Keratinocyte (primary cell): ENCODE measurements at regions not wholly inside any gene's neighbourhood (a gene's known extent, or its start where the extent isn't known, plus 50 kb on each side); places are given as distances from the start of the nearest gene placed in this dataset.

Experiments
- DNase-seq: peaks from one replicate; pipeline ENCODE4 v3.0.0-alpha.2; 2011; ENCODE audit warnings: low read depth, missing footprints, low spot score
- FAIRE-seq: peaks from 2 replicates; lab custom pipeline; 2011; peaks lifted over from hg19 to GRCh38; lab: Jason Lieb, UNC
- H2AFZ ChIP-seq: 2 replicates; pipeline ENCODE4 v1.6.0; 2012; ENCODE audit warnings: low read length, control low read depth, inconsistent platforms; ENCODE audit not compliant: control insufficient read depth
- H3K27ac ChIP-seq: 2 replicates; pipeline ENCODE4 v1.5.1; 2011; ENCODE audit warnings: low read length; ENCODE audit not compliant: control insufficient read depth, insufficient read depth
- H3K27me3 ChIP-seq: 3 replicates; pipeline ENCODE4 v1.6.0; 2011; ENCODE audit warnings: low read length; ENCODE audit not compliant: control insufficient read depth, insufficient read depth; ENCODE audit errors: extremely low read depth
- H3K36me3 ChIP-seq, 2 experiments: 2 replicates in 1 of 2; 3 replicates in 1 of 2; pipeline ENCODE4 v1.5.1; 2011; ENCODE audit warnings: low read length in 2 of 2, mild to moderate bottlenecking in 1 of 2; ENCODE audit not compliant: control insufficient read depth in 2 of 2, insufficient read depth in 2 of 2; ENCODE audit errors: extremely low read depth in 1 of 2
- H3K4me1 ChIP-seq: 3 replicates; pipeline ENCODE4 v1.5.1; 2011; ENCODE audit warnings: low read length; ENCODE audit not compliant: control insufficient read depth, insufficient read depth; ENCODE audit errors: extremely low read depth
- H3K4me2 ChIP-seq: 3 replicates; pipeline ENCODE4 v1.6.0; 2011; ENCODE audit warnings: low read depth, low read length; ENCODE audit not compliant: control insufficient read depth, insufficient read depth; ENCODE audit errors: extremely low read depth
- H3K4me3 ChIP-seq, 3 experiments: fragments of 200-600 bp in 1 of 3; sonication (generic) in 1 of 3; 2 replicates in 2 of 3; 3 replicates in 1 of 3; pipeline ENCODE4 v1.5.1; 2011 to 2016; ENCODE audit warnings: low read length in 3 of 3, mild to moderate bottlenecking in 3 of 3, control low read depth in 2 of 3, inconsistent platforms in 1 of 3, low read depth in 1 of 3, mixed read lengths in 1 of 3, mixed run types in 1 of 3, moderate library complexity in 1 of 3; ENCODE audit not compliant: control insufficient read depth in 2 of 3, insufficient read depth in 2 of 3; ENCODE audit errors: extremely low read depth in 1 of 3
- H3K79me2 ChIP-seq: 2 replicates; pipeline ENCODE4 v1.6.0; 2012; ENCODE audit warnings: low read length; ENCODE audit not compliant: control insufficient read depth, insufficient read depth
- H3K9ac ChIP-seq: 3 replicates; pipeline ENCODE4 v1.6.0; 2011; ENCODE audit warnings: low read length; ENCODE audit not compliant: control insufficient read depth, insufficient read depth; ENCODE audit errors: extremely low read depth
- H3K9me1 ChIP-seq: 3 replicates; pipeline ENCODE4 v1.6.0; 2011; ENCODE audit warnings: low read length; ENCODE audit not compliant: control insufficient read depth, insufficient read depth; ENCODE audit errors: extremely low read depth
- H3K9me3 ChIP-seq: 2 replicates; pipeline ENCODE4 v1.5.1; 2012; ENCODE audit warnings: low read depth, low read length; ENCODE audit not compliant: control insufficient read depth
- H4K20me1 ChIP-seq: 3 replicates; pipeline ENCODE4 v1.6.0; 2011; ENCODE audit warnings: low read length; ENCODE audit not compliant: control insufficient read depth, insufficient read depth; ENCODE audit errors: extremely low read depth
- EZH2 ChIP-seq: IDR thresholded peaks from one replicate; pipeline ENCODE4 v1.6.1; 2012; ENCODE audit warnings: inconsistent platforms, mild to moderate bottlenecking, low read length, moderate library complexity
- dilution Hi-C: fragments of 300-500 bp; cut with MboI; formaldehyde crosslinking; loops from one replicate; pipeline ENCODE4 v1.7.0; 2020; ENCODE audit warnings: low sequenced_read_pairs; ENCODE audit not compliant: extremely low pct_ligation_motif_present
- TF ChIP-seq, protein P1 (sequence below), 3 experiments: IDR thresholded peaks in 1 of 3; conservative IDR thresholded peaks in 1 of 3; optimal IDR thresholded peaks in 1 of 3; 2 replicates in 2 of 3; 3 replicates in 1 of 3; pipeline versions ENCODE3 to v1.5.1; 2011; ENCODE audit warnings: low read length in 3 of 3, mild to moderate bottlenecking in 3 of 3, moderate library complexity in 2 of 3, control low read depth in 1 of 3, inconsistent platforms in 1 of 3; ENCODE audit not compliant: insufficient read depth in 2 of 3; ENCODE audit errors: extremely low read depth in 1 of 3

DNA sequence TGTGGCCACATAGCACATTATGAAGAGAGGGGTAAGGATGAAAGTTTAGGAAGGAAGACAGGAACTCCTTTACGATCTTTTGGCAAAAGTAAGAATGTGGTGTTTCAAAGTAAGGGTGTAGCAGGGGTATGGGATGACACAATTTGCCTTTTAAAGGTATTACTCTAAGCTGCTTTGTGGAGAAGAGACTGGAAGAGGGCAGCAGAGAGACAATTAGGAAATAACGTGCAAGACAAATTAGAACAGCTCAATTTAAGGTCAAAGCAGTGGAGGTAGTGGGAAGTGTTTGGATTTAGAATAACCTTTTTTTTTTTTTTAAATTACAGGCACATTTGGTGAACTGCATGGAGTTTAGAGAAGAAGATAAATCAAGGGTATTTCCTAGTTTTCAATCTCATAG is 342.6 kb downstream of the NOVA1 start:
- no peaks in the 10 kb centered on the region for H3K36me3 ChIP-seq
- TF ChIP-seq EZH2 = no peak
- TF ChIP-seq, protein P1, sequence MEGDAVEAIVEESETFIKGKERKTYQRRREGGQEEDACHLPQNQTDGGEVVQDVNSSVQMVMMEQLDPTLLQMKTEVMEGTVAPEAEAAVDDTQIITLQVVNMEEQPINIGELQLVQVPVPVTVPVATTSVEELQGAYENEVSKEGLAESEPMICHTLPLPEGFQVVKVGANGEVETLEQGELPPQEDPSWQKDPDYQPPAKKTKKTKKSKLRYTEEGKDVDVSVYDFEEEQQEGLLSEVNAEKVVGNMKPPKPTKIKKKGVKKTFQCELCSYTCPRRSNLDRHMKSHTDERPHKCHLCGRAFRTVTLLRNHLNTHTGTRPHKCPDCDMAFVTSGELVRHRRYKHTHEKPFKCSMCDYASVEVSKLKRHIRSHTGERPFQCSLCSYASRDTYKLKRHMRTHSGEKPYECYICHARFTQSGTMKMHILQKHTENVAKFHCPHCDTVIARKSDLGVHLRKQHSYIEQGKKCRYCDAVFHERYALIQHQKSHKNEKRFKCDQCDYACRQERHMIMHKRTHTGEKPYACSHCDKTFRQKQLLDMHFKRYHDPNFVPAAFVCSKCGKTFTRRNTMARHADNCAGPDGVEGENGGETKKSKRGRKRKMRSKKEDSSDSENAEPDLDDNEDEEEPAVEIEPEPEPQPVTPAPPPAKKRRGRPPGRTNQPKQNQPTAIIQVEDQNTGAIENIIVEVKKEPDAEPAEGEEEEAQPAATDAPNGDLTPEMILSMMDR (optimal IDR thresholded peaks at IDR 0.05 in 1 of 3, IDR thresholded peaks at IDR 0.05 in 1 of 3, conservative IDR thresholded peaks at IDR 0.05 in 1 of 3; ENCODE audit: extremely low read depth in 1 of 3, insufficient read depth in 2 of 3, low read length in 3 of 3) = peak in 2 of 3 experiments; percentile 23 to 51
- no peaks in the 10 kb centered on the region for H3K9me1 ChIP-seq
- H3K27me3 ChIP-seq = no peaks in the 10 kb centered on the region
- H3K27ac ChIP-seq = no peak overlapping the region
- FAIRE-seq = no peak
- no peaks in the 10 kb centered on the region for H3K79me2 ChIP-seq
- no peak overlapping the region for H3K9ac ChIP-seq
- dilution Hi-C loops = no loop called here
- no peaks in the 10 kb centered on the region for H4K20me1 ChIP-seq
- H3K4me3 ChIP-seq = no peak overlapping the region
- H3K4me1 ChIP-seq = no peaks in the 10 kb centered on the region
- H3K9me3 ChIP-seq = no peaks in the 10 kb centered on the region
- no peak overlapping the region for H3K4me2 ChIP-seq
- no peak for DNase-seq
- no peak overlapping the region for H2AFZ ChIP-seq

DNA sequence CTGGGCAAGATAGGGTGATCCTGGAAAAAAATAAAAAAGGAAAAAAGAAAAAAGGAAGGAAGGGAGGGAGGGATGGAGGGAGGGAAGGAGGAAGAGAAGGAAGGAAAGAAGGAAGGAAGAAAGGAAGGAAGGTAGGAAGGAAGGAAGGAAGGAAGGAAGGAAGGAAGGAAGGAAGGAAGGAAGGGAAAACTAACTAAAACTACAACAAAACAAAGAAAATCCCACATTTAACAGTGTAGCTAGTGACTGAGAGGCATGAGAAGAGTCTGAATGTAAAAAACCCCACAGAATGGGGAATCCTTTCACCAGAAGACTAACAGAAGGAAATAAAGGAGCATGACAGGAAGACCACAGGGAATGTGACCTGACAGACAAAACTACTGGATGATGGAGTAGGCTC is 345.7 kb downstream of the NOVA1 start:
- FAIRE-seq = no peak
- no peak for DNase-seq
- no peaks in the 10 kb centered on the region for H3K4me1 ChIP-seq
- no peak overlapping the region for H2AFZ ChIP-seq
- TF ChIP-seq, protein P1 (optimal IDR thresholded peaks at IDR 0.05 in 1 of 3, IDR thresholded peaks at IDR 0.05 in 1 of 3, conservative IDR thresholded peaks at IDR 0.05 in 1 of 3; ENCODE audit: extremely low read depth in 1 of 3, insufficient read depth in 2 of 3, low read length in 3 of 3) = no peak
- no peak for TF ChIP-seq EZH2
- dilution Hi-C loops = no loop called here
- no peaks in the 10 kb centered on the region for H3K79me2 ChIP-seq
- no peaks in the 10 kb centered on the region for H3K36me3 ChIP-seq
- H3K4me3 ChIP-seq = no peak overlapping the region
- H3K27ac ChIP-seq = no peak overlapping the region
- H4K20me1 ChIP-seq = no peaks in the 10 kb centered on the region
- H3K9me3 ChIP-seq = no peaks in the 10 kb centered on the region
- H3K27me3 ChIP-seq = no peaks in the 10 kb centered on the region
- no peak overlapping the region for H3K9ac ChIP-seq
- H3K9me1 ChIP-seq = no peaks in the 10 kb centered on the region
- H3K4me2 ChIP-seq = no peak overlapping the region
